Heart left ventricle (tissue), 13 donors: ENCODE measurements at regions not wholly inside any gene's neighbourhood (a gene's known extent, or its start where the extent isn't known, plus 50 kb on each side); places are given as distances from the start of the nearest gene placed in this dataset.

Experiments
- CTCF ChIP-seq, 12 donors: fragments of 200-600 bp; sonication (generic) in 4 of 12; IDR thresholded peaks; one replicate each; pipeline versions ENCODE4 v1.5.0 to v1.8.0; 2018 to 2022; ENCODE audit warnings: antibody characterized with exemption in 12 of 12, mild to moderate bottlenecking in 5 of 12
- POLR2A ChIP-seq, 2 donors: fragments of 450-650 bp; IDR thresholded peaks; one replicate each; pipeline ENCODE4 v1.6.1; 2017; ENCODE audit warnings: antibody characterized with exemption in 2 of 2, mild to moderate bottlenecking in 2 of 2, moderate library complexity in 2 of 2
- donor health status: ischemic (EF 13 %, LVEDD 7.1; RV severe dilation, severe dysfunction).
- donor health status: DM: no; HTN: yes; CAD: no.
- donor health status: DM: no; HTN: no; CAD: no.
- donor health status: ischemic (EF 25% LVEDD 6.9; RV normal size, moderate dysfunction).
- donor health status: ischemic (EF 25% LVEDD 5.7; RV mildly dilated, moderate dysfunction).
- donor health status: ischemic (EF 35%, LVEDD 5.7; RV mildly dilated, moderate dysfunction).
- donor health status: nonischemic (EF 11% LVEDD 7.7; RV severe dilation, severe dysfunction).
- donor health status: DM: yes; HTN: yes; CAD: no.
- donor health status: PGD.
- donor health status: ischemic (EF 29% LVEDD 5.4; RV normal size, mild dysfunction).
- donor health status: nonischemic (EF 23%, LVEDD 6.1; RV moderate dilation, normal function).

GRCh38 chr14:104448321-104448720 lies 131.2 kb upstream of the C14orf180 start:
- TF ChIP-seq CTCF (IDR thresholded peaks at IDR 0.05) (no peak), POLR2A (IDR thresholded peaks at IDR 0.05) (no peak)
